ENCODE measurements at regions not wholly inside any gene's neighbourhood (a gene's known extent, or its start where the extent isn't known, plus 50 kb on each side); places are given as distances from the start of the nearest gene placed in this dataset.

DNA sequence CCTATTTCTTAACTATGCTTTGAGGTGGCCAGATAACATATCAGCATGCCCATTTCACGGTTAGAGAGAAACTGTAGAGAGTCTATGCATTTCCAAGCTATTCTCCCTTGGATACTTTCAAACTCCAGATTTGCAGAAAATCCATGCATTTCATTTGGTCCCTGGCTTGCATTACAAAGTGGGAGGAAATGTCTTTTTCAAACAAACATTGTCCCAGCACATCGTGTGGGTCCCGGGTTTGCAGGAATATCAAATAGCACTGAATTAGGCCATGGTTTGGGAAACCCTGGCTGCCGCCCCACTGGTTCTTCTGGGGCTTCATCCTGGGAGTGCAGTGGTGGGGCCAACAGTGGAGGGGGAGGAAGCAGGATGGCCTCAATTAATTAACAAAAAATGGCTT, 171.9 kb downstream of the IRX5 start:
- TF ChIP-seq, protein P1, sequence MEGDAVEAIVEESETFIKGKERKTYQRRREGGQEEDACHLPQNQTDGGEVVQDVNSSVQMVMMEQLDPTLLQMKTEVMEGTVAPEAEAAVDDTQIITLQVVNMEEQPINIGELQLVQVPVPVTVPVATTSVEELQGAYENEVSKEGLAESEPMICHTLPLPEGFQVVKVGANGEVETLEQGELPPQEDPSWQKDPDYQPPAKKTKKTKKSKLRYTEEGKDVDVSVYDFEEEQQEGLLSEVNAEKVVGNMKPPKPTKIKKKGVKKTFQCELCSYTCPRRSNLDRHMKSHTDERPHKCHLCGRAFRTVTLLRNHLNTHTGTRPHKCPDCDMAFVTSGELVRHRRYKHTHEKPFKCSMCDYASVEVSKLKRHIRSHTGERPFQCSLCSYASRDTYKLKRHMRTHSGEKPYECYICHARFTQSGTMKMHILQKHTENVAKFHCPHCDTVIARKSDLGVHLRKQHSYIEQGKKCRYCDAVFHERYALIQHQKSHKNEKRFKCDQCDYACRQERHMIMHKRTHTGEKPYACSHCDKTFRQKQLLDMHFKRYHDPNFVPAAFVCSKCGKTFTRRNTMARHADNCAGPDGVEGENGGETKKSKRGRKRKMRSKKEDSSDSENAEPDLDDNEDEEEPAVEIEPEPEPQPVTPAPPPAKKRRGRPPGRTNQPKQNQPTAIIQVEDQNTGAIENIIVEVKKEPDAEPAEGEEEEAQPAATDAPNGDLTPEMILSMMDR (conservative IDR thresholded peaks at IDR 0.05) = no peak
- TF ChIP-seq ZFX (IDR thresholded peaks at IDR 0.05) = no peak
